Spinal cord (tissue), 9 donors: ENCODE measurements at regions not wholly inside any gene's neighbourhood (a gene's known extent, or its start where the extent isn't known, plus 50 kb on each side); places are given as distances from the start of the nearest gene placed in this dataset.
"Not testable (repeated sequence)": the region's sequence is repeated elsewhere in the genome, so short reads cannot be mapped to it uniquely, and the experiment has no call there.

ENCODE experiments used
- DNase-seq, 6 donors: peaks; one replicate each; pipeline versions ENCODE4 v3.0.0 to v3.0.0-alpha.2; 2013 to 2015; ENCODE audit warnings: low spot score in 6 of 6, low read depth in 4 of 6
- H3K27ac ChIP-seq: one replicate; pipeline ENCODE4 v1.5.1; 2013; ENCODE audit warnings: low read depth, low read length, control low read depth
- H3K27me3 ChIP-seq: one replicate; pipeline ENCODE4 v1.6.1; 2013; ENCODE audit warnings: low read length; ENCODE audit not compliant: control insufficient read depth, insufficient read depth
- H3K36me3 ChIP-seq: one replicate; pipeline ENCODE4 v1.6.1; 2013; ENCODE audit warnings: low read length; ENCODE audit not compliant: control insufficient read depth, insufficient read depth
- H3K4me1 ChIP-seq: one replicate; pipeline ENCODE4 v1.6.1; 2013; ENCODE audit warnings: low read length; ENCODE audit not compliant: control insufficient read depth, insufficient read depth
- H3K4me3 ChIP-seq: one replicate; pipeline ENCODE4 v1.5.1; 2013; ENCODE audit warnings: low read depth, low read length, control low read depth
- H3K9me3 ChIP-seq: one replicate; pipeline ENCODE4 v1.6.1; 2013; ENCODE audit warnings: low read length; ENCODE audit not compliant: control insufficient read depth, insufficient read depth
- WGBS: methylation state at CpG from one replicate; pipeline ENCODE4 v1.1.5; 2013; ENCODE audit warnings: missing lambda C conversion rate; ENCODE audit not compliant: insufficient coverage; 5-methylcytosine and 5-hydroxymethylcytosine counted together
- donor health status: healthy.

DNA sequence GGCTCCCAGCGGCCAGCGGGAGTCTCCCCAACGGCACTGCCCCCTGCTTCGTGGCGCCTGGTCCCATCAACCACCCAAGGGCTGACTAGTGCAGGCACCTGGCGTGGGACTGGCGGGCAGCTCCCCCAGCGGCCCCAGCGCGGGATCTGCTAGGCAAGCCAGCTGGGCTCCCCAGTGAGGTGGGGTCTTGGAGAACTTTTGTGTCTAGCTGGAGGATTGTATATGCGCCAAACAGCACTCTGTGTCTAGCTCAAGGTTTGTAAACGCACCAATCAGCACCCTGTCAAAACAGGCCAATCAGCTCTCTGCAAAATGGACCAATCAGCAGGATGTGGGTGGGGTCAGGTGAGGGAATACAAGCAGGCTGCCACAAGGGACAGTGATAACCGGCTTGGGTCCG, 1988.2 kb downstream of the FOXD4L5 start:
- H3K36me3 ChIP-seq, H3K4me3 ChIP-seq, H3K27me3 ChIP-seq, DNase-seq, H3K4me1 ChIP-seq, H3K9me3 ChIP-seq, H3K27ac ChIP-seq: not testable (repeated sequence)
- no CpG with 5 or more reads among the region's 14 CpGs for WGBS

- H3K9me3 ChIP-seq, H3K27me3 ChIP-seq, H3K36me3 ChIP-seq, DNase-seq, H3K4me1 ChIP-seq, H3K4me3 ChIP-seq, H3K27ac ChIP-seq: not testable (repeated sequence)
- WGBS: no CpG with 5 or more reads among the region's 27 CpGs
These were observed 1988.6 kb downstream of the FOXD4L5 start for GRCh38 chr9:63296366-63296765.

GRCh38 chr9:63289971-63290370, 1995.0 kb downstream of the FOXD4L5 start:
- peak in 5 of 6 donors; percentile 4 to 70 (median 32) for DNase-seq
- not testable (repeated sequence) for H3K4me1 ChIP-seq
- no CpG with 5 or more reads among the region's 1 CpG for WGBS

More at GRCh38 chr9:63289971-63290370, 1995.0 kb downstream of the FOXD4L5 start:
- not testable (repeated sequence) for H3K36me3 ChIP-seq, H3K27me3 ChIP-seq, H3K9me3 ChIP-seq, H3K4me3 ChIP-seq, H3K27ac ChIP-seq
